Sigmoid colon (tissue), 4 donors: ENCODE measurements at regions not wholly inside any gene's neighbourhood (a gene's known extent, or its start where the extent isn't known, plus 50 kb on each side); places are given as distances from the start of the nearest gene placed in this dataset.

Experiments used
- EP300 ChIP-seq, 4 donors: sonication (generic); formaldehyde crosslinking; IDR thresholded peaks; one replicate each; pipeline ENCODE4 v1.6.1; 2017; ENCODE audit warnings: antibody characterized with exemption in 4 of 4
- POLR2A ChIP-seq, 2 donors: fragments of 450-650 bp; IDR thresholded peaks; one replicate each; pipeline ENCODE4 v1.6.1; 2016; ENCODE audit warnings: antibody characterized with exemption in 2 of 2, mild to moderate bottlenecking in 2 of 2, moderate library complexity in 2 of 2
- POLR2AphosphoS5 ChIP-seq, 4 donors: sonication (generic); formaldehyde crosslinking; IDR thresholded peaks; one replicate each; pipeline ENCODE4 v1.6.1; 2017; ENCODE audit warnings: antibody characterized with exemption in 4 of 4
- TF ChIP-seq, protein P1 (sequence below), 4 experiments: fragments of 450-650 bp in 3 of 4; fragments of 200-600 bp in 1 of 4; IDR thresholded peaks; one replicate each; pipeline ENCODE4 v1.5.1; 2016 to 2019; ENCODE audit warnings: antibody characterized with exemption in 4 of 4, mild to moderate bottlenecking in 3 of 4, moderate library complexity in 2 of 4

DNA sequence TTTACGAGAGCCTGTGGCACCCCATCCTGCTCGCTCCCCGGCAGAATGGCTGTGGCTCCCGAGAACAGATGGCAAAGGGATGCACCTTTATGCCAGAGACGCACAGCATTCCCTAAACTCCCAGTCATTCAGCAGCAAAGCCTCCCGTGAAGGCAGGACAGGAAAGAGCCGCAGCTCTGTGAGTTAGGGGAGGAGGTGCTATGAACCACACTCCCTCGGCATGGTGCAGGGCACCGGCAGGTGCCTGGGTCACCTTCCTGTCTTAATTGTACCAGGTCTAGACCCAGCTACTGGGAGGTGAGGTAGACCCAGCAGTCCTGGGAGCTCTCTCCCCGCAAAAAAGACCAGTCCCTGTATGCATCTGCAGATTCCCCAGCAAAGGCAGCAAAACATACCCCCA is 149.8 kb downstream of the TWIST2 start:
- TF ChIP-seq, protein P1, sequence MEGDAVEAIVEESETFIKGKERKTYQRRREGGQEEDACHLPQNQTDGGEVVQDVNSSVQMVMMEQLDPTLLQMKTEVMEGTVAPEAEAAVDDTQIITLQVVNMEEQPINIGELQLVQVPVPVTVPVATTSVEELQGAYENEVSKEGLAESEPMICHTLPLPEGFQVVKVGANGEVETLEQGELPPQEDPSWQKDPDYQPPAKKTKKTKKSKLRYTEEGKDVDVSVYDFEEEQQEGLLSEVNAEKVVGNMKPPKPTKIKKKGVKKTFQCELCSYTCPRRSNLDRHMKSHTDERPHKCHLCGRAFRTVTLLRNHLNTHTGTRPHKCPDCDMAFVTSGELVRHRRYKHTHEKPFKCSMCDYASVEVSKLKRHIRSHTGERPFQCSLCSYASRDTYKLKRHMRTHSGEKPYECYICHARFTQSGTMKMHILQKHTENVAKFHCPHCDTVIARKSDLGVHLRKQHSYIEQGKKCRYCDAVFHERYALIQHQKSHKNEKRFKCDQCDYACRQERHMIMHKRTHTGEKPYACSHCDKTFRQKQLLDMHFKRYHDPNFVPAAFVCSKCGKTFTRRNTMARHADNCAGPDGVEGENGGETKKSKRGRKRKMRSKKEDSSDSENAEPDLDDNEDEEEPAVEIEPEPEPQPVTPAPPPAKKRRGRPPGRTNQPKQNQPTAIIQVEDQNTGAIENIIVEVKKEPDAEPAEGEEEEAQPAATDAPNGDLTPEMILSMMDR (IDR thresholded peaks at IDR 0.05), result no peak
- TF ChIP-seq EP300 (IDR thresholded peaks at IDR 0.05), result no peak
- TF ChIP-seq POLR2A (IDR thresholded peaks at IDR 0.05), result no peak
- no peak for TF ChIP-seq POLR2AphosphoS5 (IDR thresholded peaks at IDR 0.05)
